GM12878 (cell line): ENCODE measurements at regions not wholly inside any gene's neighbourhood (a gene's known extent, or its start where the extent isn't known, plus 50 kb on each side); places are given as distances from the start of the nearest gene placed in this dataset.

Source experiments
- ASH2L ChIP-seq: fragments of 300-600, 200-600 bp; sonication (generic); IDR thresholded peaks from 2 replicates; pipeline ENCODE4 v1.6.1; 2017; ENCODE audit warnings: low read depth, mild to moderate bottlenecking, borderline replicate concordance
- CBFB ChIP-seq: IDR thresholded peaks from 2 replicates; pipeline ENCODE4 v1.6.1; 2016; ENCODE audit warnings: antibody characterized with exemption, low read depth
- CTCF ChIP-seq, 3 experiments: IDR thresholded peaks in 2 of 3; conservative IDR thresholded peaks in 1 of 3; 2 replicates each; pipeline ENCODE4 v1.5.1; 2011; ENCODE audit warnings: low read depth in 3 of 3, low read length in 3 of 3, mild to moderate bottlenecking in 3 of 3, control low read depth in 2 of 3, moderate library complexity in 2 of 3, inconsistent platforms in 1 of 3, mixed read lengths in 1 of 3; ENCODE audit not compliant: control insufficient read depth in 2 of 3, insufficient read depth in 1 of 3; ENCODE audit errors: extremely low read depth in 1 of 3
- EZH2 ChIP-seq: IDR thresholded peaks from 2 replicates; pipeline ENCODE4 v1.6.1; 2012; ENCODE audit warnings: low read depth, mild to moderate bottlenecking, control low read depth, inconsistent platforms, low read length, borderline replicate concordance; ENCODE audit not compliant: control insufficient read depth
- FOXM1 ChIP-seq: IDR thresholded peaks from 2 replicates; pipeline ENCODE4 v1.6.1; 2012; ENCODE audit warnings: low read depth, mild to moderate bottlenecking, inconsistent platforms, low read length, moderate library complexity
- IKZF2 ChIP-seq, 2 experiments: fragments of 450-650 bp; IDR thresholded peaks; 2 replicates each; pipeline ENCODE4 v1.6.1; 2017; ENCODE audit warnings: mild to moderate bottlenecking in 2 of 2, moderate library complexity in 2 of 2
- NRF1 ChIP-seq: conservative IDR thresholded peaks from 2 replicates; pipeline ENCODE4 v1.6.1; 2011; ENCODE audit warnings: mild to moderate bottlenecking, low read depth, low read length, improper control_type of control experiment
- PKNOX1 ChIP-seq: fragments of 450-650 bp; IDR thresholded peaks from 2 replicates; pipeline ENCODE4 v1.6.1; 2016; ENCODE audit warnings: mild to moderate bottlenecking
- POLR2A ChIP-seq: IDR thresholded peaks from 2 replicates; pipeline ENCODE4 v1.6.1; 2011; ENCODE audit warnings: low read depth, mild to moderate bottlenecking, low read length
- POLR2AphosphoS5 ChIP-seq: IDR thresholded peaks from 2 replicates; pipeline ENCODE4 v1.6.1; 2011; ENCODE audit warnings: mild to moderate bottlenecking, low read length, inconsistent platforms
- SRF ChIP-seq, 2 experiments: IDR thresholded peaks; 2 replicates each; pipeline ENCODE4 v1.6.1; 2011; ENCODE audit warnings: low read depth in 2 of 2, low read length in 2 of 2, mild to moderate bottlenecking in 1 of 2, moderate library complexity in 1 of 2
- ZNF622 ChIP-seq: fragments of 450-650 bp; IDR thresholded peaks from 2 replicates; pipeline ENCODE4 v1.6.1; 2017; ENCODE audit warnings: mild to moderate bottlenecking, inconsistent platforms

GRCh38 chr2:167369083-167369482 is 480.8 kb downstream of the XIRP2 start:
- TF ChIP-seq ZNF622 (no peak), ASH2L (no peak), EZH2 (no peak), CTCF (IDR thresholded peaks at IDR 0.05 in 2 of 3, conservative IDR thresholded peaks at IDR 0.05 in 1 of 3; ENCODE audit: control insufficient read depth in 2 of 3, extremely low read depth in 1 of 3, insufficient read depth in 1 of 3, low read depth in 3 of 3, low read length in 3 of 3) (no peak), SRF (IDR thresholded peaks at IDR 0.05; ENCODE audit: low read depth in 2 of 2, low read length in 2 of 2) (no peak), FOXM1 (no peak), NRF1 (no peak), PKNOX1 (no peak), IKZF2 (IDR thresholded peaks at IDR 0.05) (no peak), POLR2A (no peak), POLR2AphosphoS5 (no peak), CBFB (no peak)
